Choroid plexus epithelial cell (primary cell): ENCODE measurements at regions not wholly inside any gene's neighbourhood (a gene's known extent, or its start where the extent isn't known, plus 50 kb on each side); places are given as distances from the start of the nearest gene placed in this dataset.

ENCODE experiments used
- DNase-seq: peaks from one replicate; pipeline ENCODE4 v3.0.0-alpha.2; 2010; ENCODE audit warnings: low read depth
- H3K4me3 ChIP-seq: 2 replicates; pipeline ENCODE4 v1.5.1; 2011; ENCODE audit warnings: low read depth, mild to moderate bottlenecking, control low read depth, low read length, moderate library complexity
- CTCF ChIP-seq: conservative IDR thresholded peaks from 2 replicates; pipeline ENCODE4 v1.5.1; 2011; ENCODE audit warnings: low read depth, mild to moderate bottlenecking, control low read depth, inconsistent platforms, low read length, moderate library complexity

- DNase-seq, result no peak
- no peak for TF ChIP-seq CTCF
- no peak overlapping the region for H3K4me3 ChIP-seq
Observed at GRCh38 chr5:96248131-96248530, 184.9 kb downstream of the PCSK1 start.

GRCh38 chr5:96247708-96248107 lies 185.3 kb downstream of the PCSK1 start:
- TF ChIP-seq CTCF, result no peak
- DNase-seq, result no peak
- no peak overlapping the region for H3K4me3 ChIP-seq

GRCh38 chr5:96247097-96247701 lies 185.8 kb downstream of the PCSK1 start:
- DNase-seq, result no peak
- H3K4me3 ChIP-seq, result no peak overlapping the region
- no peak for TF ChIP-seq CTCF

DNA sequence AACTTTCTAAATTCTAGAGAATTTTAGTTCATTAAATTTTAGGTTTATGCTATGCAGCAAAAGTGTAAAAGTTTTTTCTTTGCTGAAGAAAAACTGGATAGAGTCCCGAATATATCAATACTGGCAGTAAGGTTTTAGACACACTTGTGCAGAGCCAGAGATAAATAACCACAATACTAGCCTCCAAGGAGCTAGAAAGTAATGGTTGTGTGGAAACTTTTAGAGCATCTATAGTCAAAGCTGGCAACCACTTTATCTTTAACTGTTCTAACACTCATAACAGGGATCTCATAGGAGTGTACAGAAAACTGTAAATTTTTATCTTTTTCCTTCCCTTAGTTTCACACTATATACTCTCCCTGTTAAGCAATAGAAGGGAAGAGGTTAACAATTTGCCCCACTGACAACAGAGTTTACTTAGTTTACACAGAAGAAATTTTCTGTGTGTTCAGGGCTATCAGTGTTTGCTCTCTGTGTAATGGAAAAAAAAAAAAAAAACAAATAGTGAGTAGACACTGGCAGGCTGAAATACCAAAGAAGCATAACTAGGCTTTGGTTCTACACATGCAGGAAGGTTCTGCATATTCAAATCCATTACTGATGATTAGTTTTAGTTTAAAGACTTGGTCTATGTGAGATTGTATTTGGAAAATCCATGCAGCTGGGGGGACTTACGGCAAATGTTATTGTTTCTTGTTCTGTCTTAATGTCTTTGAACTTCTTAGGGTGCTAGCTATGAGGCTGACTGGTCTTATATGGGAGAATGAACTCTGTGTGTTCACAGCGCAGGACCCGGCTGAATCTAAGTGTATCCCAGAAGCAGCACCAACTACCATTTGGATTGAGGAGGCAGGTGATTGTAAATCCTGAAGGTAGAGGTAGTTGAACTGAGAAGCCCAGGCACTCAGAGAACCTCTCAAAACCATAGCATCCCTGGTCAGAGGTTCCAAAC lies 187.6 kb downstream of the PCSK1 start:
- no peak overlapping the region for H3K4me3 ChIP-seq
- DNase-seq, result no peak
- no peak for TF ChIP-seq CTCF

GRCh38 chr5:96244696-96245095 lies 188.4 kb downstream of the PCSK1 start:
- DNase-seq, result no peak
- TF ChIP-seq CTCF, result no peak
- H3K4me3 ChIP-seq, result no peak overlapping the region

GRCh38 chr5:96243862-96244261 lies 189.2 kb downstream of the PCSK1 start:
- H3K4me3 ChIP-seq, result no peak overlapping the region
- DNase-seq, result no peak

More at GRCh38 chr5:96243862-96244261, 189.2 kb downstream of the PCSK1 start:
- no peak for TF ChIP-seq CTCF
